GM06990 (cell line): ENCODE measurements at regions not wholly inside any gene's neighbourhood (a gene's known extent, or its start where the extent isn't known, plus 50 kb on each side); places are given as distances from the start of the nearest gene placed in this dataset.

Experiments used
- DNase-seq: peaks from one replicate; pipeline ENCODE4 v3.0.0-alpha.2; 2011; ENCODE audit not compliant: insufficient read length; ENCODE audit errors: extremely low read depth
- H3K27me3 ChIP-seq: replicated peaks from 2 replicates; pipeline ENCODE4 v1.6.0; 2011; ENCODE audit warnings: low read length; ENCODE audit not compliant: control insufficient read depth, insufficient read depth
- H3K36me3 ChIP-seq: 2 replicates; pipeline ENCODE4 v1.5.1; 2011; ENCODE audit warnings: low read length; ENCODE audit not compliant: control insufficient read depth, insufficient read depth
- H3K4me3 ChIP-seq: replicated peaks from 2 replicates; pipeline ENCODE4 v1.5.1; 2011; ENCODE audit warnings: low read depth, mild to moderate bottlenecking, control low read depth, low read length
- CTCF ChIP-seq: IDR thresholded peaks from 2 replicates; pipeline ENCODE4 v1.5.1; 2011; ENCODE audit warnings: low read length, control low read depth, mild to moderate bottlenecking, inconsistent platforms; ENCODE audit not compliant: insufficient read depth, poor library complexity, severe bottlenecking

GRCh38 chr14:104460791-104461651 lies 118.5 kb upstream of the C14orf180 start:
- H3K4me3 ChIP-seq = no peak overlapping the region
- H3K36me3 ChIP-seq = no peaks in the 10 kb centered on the region
- H3K27me3 ChIP-seq = peaks cover 4% of the 10 kb centered on the region; the same call in 1 of the 2 replicates
- TF ChIP-seq CTCF = no peak
- no peak for DNase-seq

DNA sequence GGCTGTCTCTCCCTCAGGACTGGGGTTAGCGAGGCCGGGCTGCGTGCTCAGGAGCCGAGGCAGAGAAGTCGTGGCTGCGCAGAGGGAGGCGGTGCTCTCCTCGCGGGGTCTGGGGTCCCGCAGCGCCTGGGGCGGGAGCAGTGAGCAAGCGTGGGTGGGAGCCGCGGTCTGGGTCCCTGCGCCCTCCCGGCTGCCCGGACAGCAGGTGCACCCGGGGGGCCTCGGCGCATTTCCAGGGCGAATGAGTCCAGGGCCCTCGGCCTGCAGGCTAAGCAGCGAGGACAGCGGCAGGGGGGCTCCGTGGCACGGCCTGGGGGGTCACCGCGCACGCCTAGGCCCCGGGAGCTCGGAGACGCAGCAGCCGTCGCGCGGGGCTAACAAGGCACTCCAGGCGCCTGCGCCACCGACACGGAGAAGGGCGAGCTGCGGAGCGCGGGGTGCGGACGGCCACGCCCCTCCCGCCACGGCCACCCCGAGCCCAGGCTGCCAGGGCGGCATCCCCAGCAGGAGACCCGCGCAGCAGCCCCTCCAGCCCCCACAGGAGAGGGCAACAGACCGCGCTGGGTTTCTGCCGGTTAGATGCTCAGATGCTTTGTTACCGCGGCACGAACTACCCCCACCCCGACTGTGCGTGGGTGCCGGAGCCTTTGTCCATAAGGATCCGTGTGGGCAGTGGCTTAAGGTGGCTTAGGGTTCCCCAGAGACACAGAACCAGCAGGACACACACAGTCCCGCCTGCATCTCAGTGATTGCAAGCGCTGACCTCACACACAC lies 117.7 kb upstream of the C14orf180 start:
- Histone ChIP-seq H3K27me3 (peaks cover 4% of the 10 kb centered on the region; the same call in 1 of the 2 replicates), H3K36me3 (no peaks in the 10 kb centered on the region), H3K4me3 (no peak overlapping the region)
- no peak for DNase-seq
- no peak for TF ChIP-seq CTCF

- Histone ChIP-seq H3K36me3 (no peaks in the 10 kb centered on the region), H3K27me3 (peaks cover 4% of the 10 kb centered on the region), H3K4me3 (no peak overlapping the region)
- TF ChIP-seq CTCF = no peak
- DNase-seq = no peak
These were observed 116.6 kb upstream of the C14orf180 start for GRCh38 chr14:104462651-104463630.

- no peak for TF ChIP-seq CTCF
- Histone ChIP-seq H3K4me3 (no peak overlapping the region), H3K27me3 (peaks cover 4% of the 10 kb centered on the region), H3K36me3 (no peaks in the 10 kb centered on the region)
- DNase-seq = no peak
These were observed 114.7 kb upstream of the C14orf180 start for GRCh38 chr14:104464907-104465306.

DNA sequence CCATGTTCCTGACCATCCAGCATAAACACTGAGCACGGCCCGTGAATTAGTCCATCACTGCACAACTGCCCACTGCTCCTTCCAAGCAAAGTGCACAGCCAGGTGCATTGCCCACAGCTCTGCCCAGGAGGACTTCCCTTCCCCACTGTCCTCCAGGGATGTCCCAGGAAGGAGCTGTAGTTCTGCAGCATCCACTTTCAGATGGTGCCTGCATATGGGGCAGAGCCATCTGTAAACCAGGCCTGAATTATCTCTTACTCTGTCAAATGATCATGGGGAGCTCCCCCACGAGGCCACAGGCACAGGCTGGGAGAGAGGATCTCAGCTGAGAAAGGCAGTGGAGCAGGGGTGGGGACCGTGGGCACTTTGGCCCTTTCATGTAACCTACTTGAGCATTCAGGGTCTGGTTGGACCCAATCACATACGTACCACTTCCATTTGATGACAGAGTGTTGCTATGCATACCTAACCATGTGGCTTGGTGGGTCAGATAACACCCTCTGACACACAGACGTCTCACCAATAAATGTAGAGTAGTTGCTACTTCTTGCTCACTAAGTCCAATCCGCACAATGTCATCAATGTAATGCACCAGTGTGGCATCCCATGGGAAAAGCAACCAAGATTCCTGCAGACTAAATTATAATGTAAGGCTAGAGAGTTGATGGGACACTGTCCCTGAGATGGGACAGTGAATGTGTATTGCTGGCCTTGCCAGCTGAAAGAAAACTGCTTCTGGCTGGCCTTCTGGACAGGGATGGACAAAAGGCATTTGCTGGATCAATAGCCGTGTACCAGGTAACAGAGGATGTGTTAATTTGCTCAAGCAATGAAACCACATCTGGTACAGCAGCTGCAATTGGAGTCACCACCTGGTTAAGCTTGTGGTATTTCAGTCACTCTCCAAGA lies 113.8 kb upstream of the C14orf180 start:
- H3K4me3 ChIP-seq = no peak overlapping the region
- peaks cover 4% of the 10 kb centered on the region for H3K27me3 ChIP-seq
- no peak for TF ChIP-seq CTCF
- no peak for DNase-seq
- H3K36me3 ChIP-seq = no peaks in the 10 kb centered on the region
